ENCODE measurements at regions not wholly inside any gene's neighbourhood (a gene's known extent, or its start where the extent isn't known, plus 50 kb on each side); places are given as distances from the start of the nearest gene placed in this dataset.

DNA sequence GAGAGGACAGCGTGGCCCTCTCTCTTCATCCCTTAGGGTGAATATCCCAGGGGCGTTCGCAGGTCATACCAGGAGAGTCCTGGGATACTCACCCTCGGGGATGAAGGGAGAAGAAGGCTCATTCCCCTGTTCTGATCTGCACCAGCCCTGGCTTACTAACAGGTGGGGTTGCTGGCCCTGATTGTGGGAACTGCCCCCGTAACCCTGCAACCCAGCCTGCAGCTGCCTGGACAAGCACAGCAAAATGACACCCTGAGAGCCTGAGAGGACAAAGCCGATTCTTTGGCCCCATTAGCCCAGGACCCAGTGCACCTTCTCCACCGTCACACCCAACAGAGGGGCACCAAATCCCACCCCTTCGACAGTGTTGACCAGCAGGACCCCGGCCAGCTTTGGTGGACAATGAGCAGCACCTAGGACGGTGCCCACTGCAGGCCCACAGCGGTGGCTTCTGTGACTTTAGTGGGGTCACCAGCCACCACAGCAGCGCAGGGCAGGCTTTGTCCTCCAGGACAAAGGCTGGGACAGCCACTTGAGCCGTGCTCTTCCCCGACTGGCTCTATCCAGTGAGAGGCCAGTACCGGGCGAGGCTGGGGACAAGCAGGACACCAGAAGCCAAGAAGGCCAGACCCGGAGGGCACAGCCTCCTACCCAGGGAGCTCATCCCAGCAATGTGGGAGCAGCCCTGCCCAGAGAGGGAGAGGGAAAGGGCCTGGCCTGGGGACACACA is 98.5 kb upstream of the RTL6 start:
- intact Hi-C loops (cut with DNase I), result no loop called here
- no peak for DNase-seq
- 41% methylated on average over 7 of the region's 17 CpGs for WGBS (ENCODE audit: insufficient coverage, low coverage, low lambda C conversion rate, missing lambda C conversion rate)
- no peak for ATAC-seq
- no peaks in the 10 kb centered on the region for H3K36me3 ChIP-seq
- no peaks in the 10 kb centered on the region for H3K9me3 ChIP-seq
- H3K27ac ChIP-seq, result no peak overlapping the region
- H3K4me3 ChIP-seq, result no peak overlapping the region
- no peaks in the 10 kb centered on the region for H3K27me3 ChIP-seq
- TF ChIP-seq, protein P1, sequence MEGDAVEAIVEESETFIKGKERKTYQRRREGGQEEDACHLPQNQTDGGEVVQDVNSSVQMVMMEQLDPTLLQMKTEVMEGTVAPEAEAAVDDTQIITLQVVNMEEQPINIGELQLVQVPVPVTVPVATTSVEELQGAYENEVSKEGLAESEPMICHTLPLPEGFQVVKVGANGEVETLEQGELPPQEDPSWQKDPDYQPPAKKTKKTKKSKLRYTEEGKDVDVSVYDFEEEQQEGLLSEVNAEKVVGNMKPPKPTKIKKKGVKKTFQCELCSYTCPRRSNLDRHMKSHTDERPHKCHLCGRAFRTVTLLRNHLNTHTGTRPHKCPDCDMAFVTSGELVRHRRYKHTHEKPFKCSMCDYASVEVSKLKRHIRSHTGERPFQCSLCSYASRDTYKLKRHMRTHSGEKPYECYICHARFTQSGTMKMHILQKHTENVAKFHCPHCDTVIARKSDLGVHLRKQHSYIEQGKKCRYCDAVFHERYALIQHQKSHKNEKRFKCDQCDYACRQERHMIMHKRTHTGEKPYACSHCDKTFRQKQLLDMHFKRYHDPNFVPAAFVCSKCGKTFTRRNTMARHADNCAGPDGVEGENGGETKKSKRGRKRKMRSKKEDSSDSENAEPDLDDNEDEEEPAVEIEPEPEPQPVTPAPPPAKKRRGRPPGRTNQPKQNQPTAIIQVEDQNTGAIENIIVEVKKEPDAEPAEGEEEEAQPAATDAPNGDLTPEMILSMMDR (IDR thresholded peaks at IDR 0.05), result no peak
- TF ChIP-seq POLR2A (IDR thresholded peaks at IDR 0.05), result no peak
- H3K4me1 ChIP-seq, result no peaks in the 10 kb centered on the region

DNA sequence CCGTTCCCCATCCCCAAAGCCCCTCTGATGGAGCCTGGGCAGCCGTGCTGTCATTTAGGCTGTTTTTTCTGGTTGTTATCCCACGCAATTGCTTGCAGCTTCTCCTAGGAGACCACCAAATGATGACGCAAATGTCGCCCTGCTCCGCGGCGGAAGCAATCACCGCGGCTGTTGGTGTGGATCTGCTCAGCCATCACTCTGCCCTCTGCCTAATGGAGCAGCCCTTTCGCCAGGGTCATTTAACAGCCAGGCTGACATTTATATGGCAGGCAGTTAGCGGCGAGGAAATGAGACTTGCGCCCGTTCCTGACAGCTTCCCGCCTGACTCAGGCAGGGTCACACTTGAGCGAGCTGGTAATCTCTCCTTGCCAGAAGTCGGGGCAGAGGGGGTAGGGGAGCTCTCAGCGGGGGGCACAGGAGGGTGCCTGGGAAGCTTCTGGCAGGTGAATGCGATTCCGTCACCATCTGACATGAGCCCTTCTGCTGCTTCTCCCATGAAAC is 97.9 kb upstream of the RTL6 start:
- Histone ChIP-seq H3K27ac (no peak overlapping the region), H3K4me3 (no peak overlapping the region), H3K27me3 (no peaks in the 10 kb centered on the region), H3K36me3 (no peaks in the 10 kb centered on the region), H3K9me3 (no peaks in the 10 kb centered on the region), H3K4me1 (no peaks in the 10 kb centered on the region)
- WGBS (ENCODE audit: insufficient coverage, low coverage, low lambda C conversion rate, missing lambda C conversion rate), result 43% methylated on average over 9 of the region's 21 CpGs
- DNase-seq (no peak), ATAC-seq (peak in 1 of 4 donors; percentile 11)
- intact Hi-C loops (cut with DNase I), result no loop called here
- TF ChIP-seq POLR2A (IDR thresholded peaks at IDR 0.05), result no peak
- TF ChIP-seq, protein P1 (IDR thresholded peaks at IDR 0.05), result no peak

DNA sequence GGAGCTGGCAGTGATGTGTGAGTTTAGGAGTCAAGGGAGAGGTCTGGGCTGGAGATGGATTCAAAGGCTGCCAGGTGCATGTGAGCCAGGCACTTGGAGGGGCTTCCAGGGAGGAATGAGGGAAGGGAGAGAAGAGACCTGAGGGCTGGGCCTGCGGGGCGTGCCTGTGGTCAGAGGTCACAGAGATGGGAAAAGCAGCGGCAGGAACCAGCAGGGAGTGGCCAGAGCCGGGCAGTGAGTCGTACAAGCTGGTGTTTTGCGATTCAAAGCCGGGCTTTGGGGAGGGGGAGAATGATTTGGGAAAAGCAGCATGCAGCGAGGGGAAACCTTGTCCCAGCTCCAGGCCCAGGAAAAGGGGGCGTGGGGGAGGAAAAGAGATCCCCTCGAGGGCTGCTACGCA is 96.9 kb upstream of the RTL6 start:
- H3K9me3 ChIP-seq, result no peaks in the 10 kb centered on the region
- no peaks in the 10 kb centered on the region for H3K27me3 ChIP-seq
- WGBS (ENCODE audit: insufficient coverage, low coverage, low lambda C conversion rate, missing lambda C conversion rate), result 24% methylated on average over 11 of the region's 11 CpGs
- no peak for ATAC-seq
- DNase-seq, result no peak
- no peak for TF ChIP-seq POLR2A (IDR thresholded peaks at IDR 0.05)
- TF ChIP-seq, protein P1 (IDR thresholded peaks at IDR 0.05), result no peak
- no peaks in the 10 kb centered on the region for H3K36me3 ChIP-seq
- H3K27ac ChIP-seq, result no peak overlapping the region
- H3K4me3 ChIP-seq, result no peak overlapping the region
- intact Hi-C loops (cut with DNase I), result no loop called here
- H3K4me1 ChIP-seq, result no peaks in the 10 kb centered on the region

GRCh38 chr22:44592824-44593148 is 94.8 kb upstream of the RTL6 start:
- ATAC-seq (no peak), DNase-seq (no peak)
- Histone ChIP-seq H3K4me1 (no peaks in the 10 kb centered on the region), H3K27me3 (no peaks in the 10 kb centered on the region), H3K9me3 (no peaks in the 10 kb centered on the region), H3K27ac (no peak overlapping the region), H3K36me3 (no peaks in the 10 kb centered on the region), H3K4me3 (no peak overlapping the region)
- no peak for TF ChIP-seq POLR2A (IDR thresholded peaks at IDR 0.05)
- TF ChIP-seq, protein P1 (IDR thresholded peaks at IDR 0.05), result no peak
- intact Hi-C loops (cut with DNase I), result no loop called here
- WGBS (ENCODE audit: insufficient coverage, low coverage, low lambda C conversion rate, missing lambda C conversion rate), result 33% methylated on average over 2 of the region's 5 CpGs
